ENCODE measurements at regions not wholly inside any gene's neighbourhood (a gene's known extent, or its start where the extent isn't known, plus 50 kb on each side); places are given as distances from the start of the nearest gene placed in this dataset.

DNA sequence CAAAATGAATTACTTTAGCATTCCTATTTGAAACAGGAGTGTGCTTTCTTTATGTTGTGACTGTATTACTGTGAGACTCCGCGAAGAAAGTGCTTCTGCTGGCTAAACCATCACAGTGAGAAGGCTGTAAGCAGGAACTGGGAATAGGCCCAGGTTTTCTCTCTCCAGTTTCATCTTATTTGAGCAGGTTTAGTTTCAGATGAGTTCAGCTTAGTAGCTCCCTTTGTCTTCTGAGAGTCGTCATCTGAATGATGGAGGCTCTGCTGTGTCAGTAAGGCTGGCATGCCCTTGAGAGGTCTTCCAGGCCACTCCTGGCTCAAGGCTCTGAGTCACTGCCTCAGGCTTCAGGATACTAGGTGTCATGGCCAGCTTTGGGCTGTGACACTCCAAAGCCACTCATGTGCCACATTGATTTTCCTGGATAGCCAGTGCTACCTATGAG, 205.6 kb upstream of the RGS6 start:
- no peak for ATAC-seq
- Mint-ChIP-seq H3K27me3 (no peaks in the 10 kb centered on the region), H3K27ac (no peak overlapping the region), H3K4me1 (peaks cover 5% of the 10 kb centered on the region), H3K4me3 (no peak overlapping the region), H3K9me3 (no peaks in the 10 kb centered on the region)
- DNase-seq: no peak

DNA sequence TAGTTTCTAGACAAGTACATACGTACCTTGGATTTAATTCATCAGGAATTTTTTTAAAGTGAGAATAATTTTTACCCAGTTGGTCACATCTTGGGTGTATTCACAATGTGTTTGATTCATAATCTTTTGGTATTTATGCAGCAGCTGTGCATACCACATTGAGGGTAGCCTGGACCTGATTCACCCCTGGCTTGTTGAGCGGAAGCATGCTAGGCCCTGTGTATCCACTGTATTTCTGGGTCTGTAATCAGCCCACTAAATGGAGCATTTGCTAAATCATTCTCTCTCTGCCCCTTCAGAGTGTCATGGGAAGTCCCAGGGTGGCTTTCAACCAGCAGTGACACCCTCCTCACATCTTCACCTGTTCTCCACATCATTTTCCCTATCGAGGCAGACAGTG, 203.8 kb upstream of the RGS6 start:
- H3K27ac Mint-ChIP-seq: no peak overlapping the region
- no peaks in the 10 kb centered on the region for H3K9me3 Mint-ChIP-seq
- no peak overlapping the region for H3K4me3 Mint-ChIP-seq
- DNase-seq (no peak), ATAC-seq (no peak)
- H3K27me3 Mint-ChIP-seq: no peaks in the 10 kb centered on the region
- peaks cover 5% of the 10 kb centered on the region for H3K4me1 Mint-ChIP-seq

GRCh38 chr14:71729596-71729995, 202.6 kb upstream of the RGS6 start:
- Mint-ChIP-seq H3K27me3 (no peaks in the 10 kb centered on the region), H3K27ac (peak overlapping the region in 1 of 2 donors; percentile 23), H3K4me1 (peaks cover 5% of the 10 kb centered on the region), H3K9me3 (no peaks in the 10 kb centered on the region), H3K4me3 (no peak overlapping the region)
- DNase-seq (no peak), ATAC-seq (no peak)

DNA sequence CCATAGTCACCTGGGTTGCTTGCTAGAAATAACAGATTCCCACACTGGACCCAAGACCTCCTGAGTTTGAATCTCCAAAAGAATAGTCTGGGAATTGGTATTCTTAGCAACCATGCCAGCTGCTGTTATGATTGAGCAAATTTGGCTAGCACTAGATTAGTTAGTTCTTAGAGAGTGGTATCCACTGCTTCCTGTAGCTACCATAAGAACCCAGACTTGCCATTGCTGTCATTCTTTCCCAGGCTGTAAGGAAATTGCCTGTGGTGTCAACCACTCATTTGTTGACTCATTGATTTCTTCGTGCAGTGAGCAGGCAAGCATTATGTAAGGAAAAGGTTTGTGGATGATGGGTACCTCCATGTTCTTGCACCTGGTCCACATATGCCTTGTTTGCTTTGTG, 201.8 kb upstream of the RGS6 start:
- no peak overlapping the region for H3K27ac Mint-ChIP-seq
- no peak for DNase-seq
- ATAC-seq: no peak
- no peaks in the 10 kb centered on the region for H3K27me3 Mint-ChIP-seq
- peaks cover 5% of the 10 kb centered on the region for H3K4me1 Mint-ChIP-seq
- H3K9me3 Mint-ChIP-seq: no peaks in the 10 kb centered on the region
- H3K4me3 Mint-ChIP-seq: no peak overlapping the region

- no peak for ATAC-seq
- Mint-ChIP-seq H3K27me3 (no peaks in the 10 kb centered on the region), H3K9me3 (no peaks in the 10 kb centered on the region), H3K4me1 (no peaks in the 10 kb centered on the region), H3K4me3 (no peak overlapping the region), H3K27ac (no peak overlapping the region)
- no peak for DNase-seq
Measured at GRCh38 chr14:71731096-71731495, 201.1 kb upstream of the RGS6 start.

DNA sequence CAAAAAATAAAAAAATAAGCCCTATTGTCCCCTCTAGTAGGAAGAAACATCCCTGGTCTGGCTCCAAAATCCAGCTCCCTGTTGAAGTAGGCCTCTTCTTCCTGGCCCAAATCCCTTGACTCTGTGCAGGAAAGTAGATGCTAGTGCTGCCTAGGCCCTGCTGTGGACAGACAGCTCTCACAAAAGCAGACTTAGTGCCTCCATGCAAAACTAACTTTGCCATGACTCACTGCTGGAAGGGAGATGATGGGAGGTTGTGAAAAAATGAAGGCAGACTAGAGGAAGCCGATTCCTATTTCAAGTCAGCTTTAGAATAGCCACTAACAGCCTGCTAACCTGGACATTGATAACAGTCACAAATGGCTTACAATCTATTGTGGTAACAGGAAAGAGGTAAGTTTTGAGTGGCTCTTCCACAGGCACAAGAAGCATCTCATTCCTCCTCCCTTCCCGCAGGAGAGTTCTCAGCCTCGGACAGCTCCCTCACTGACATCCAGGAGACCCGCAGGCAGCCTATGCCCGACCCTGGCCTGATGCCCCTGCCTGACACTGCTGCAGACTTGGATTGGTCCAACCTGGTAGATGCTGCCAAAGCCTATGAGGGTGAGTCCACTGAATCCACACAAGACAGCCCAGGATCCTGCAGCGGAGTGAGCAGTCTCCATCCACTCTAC, 198.9 kb upstream of the RGS6 start:
- Mint-ChIP-seq H3K27me3 (no peaks in the 10 kb centered on the region), H3K9me3 (no peaks in the 10 kb centered on the region), H3K4me3 (no peak overlapping the region), H3K4me1 (no peaks in the 10 kb centered on the region), H3K27ac (peak overlapping the region in 1 of 2 donors; percentile 79)
- no peak for DNase-seq
- ATAC-seq: no peak

DNA sequence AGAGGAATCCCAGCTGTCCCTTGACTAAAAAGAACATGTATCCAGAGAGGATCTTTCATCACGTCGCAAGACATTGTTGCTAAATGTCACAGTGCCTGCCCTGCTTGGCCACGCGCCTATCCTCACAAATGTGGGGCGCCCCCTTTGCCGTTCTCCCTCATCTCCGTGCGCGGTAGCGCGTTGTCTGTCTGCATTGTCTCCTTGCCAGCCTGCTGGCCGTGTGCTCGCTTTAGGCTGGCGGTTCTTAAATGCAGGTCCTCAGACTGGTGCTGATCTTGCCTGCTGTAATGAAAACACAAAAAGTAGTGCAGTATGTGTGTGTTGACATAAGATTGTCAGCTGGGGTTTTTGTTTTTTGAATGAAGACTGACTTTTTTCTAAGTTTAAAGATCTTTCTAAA, 198.2 kb upstream of the RGS6 start:
- H3K4me3 Mint-ChIP-seq: no peak overlapping the region
- H3K27me3 Mint-ChIP-seq: no peaks in the 10 kb centered on the region
- H3K9me3 Mint-ChIP-seq: no peaks in the 10 kb centered on the region
- H3K4me1 Mint-ChIP-seq: no peaks in the 10 kb centered on the region
- DNase-seq (no peak), ATAC-seq (no peak)
- H3K27ac Mint-ChIP-seq: no peak overlapping the region

GRCh38 chr14:71734885-71735284, 197.3 kb upstream of the RGS6 start:
- no peak overlapping the region for H3K4me3 Mint-ChIP-seq
- no peak for ATAC-seq
- DNase-seq: no peak
- H3K9me3 Mint-ChIP-seq: no peaks in the 10 kb centered on the region
- no peak overlapping the region for H3K27ac Mint-ChIP-seq
- no peaks in the 10 kb centered on the region for H3K4me1 Mint-ChIP-seq
- H3K27me3 Mint-ChIP-seq: no peaks in the 10 kb centered on the region

DNA sequence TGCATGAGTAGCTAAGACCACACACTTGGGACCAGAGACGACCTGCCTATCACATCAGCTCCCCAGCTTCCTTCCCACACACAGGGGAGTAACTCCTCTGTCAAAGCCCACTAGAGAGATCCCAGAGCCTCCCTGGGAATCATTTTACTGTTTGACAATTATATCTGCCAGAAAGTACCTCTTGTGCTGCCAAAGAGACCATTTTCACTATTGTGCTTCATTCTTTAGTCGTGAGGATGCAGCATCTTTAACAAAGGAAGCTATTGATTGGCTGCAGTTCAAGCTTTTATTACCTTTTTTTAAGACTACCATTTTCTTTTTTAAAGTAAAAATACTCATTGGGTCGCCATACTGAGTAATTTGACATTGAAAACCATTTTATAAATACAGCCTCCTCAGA, 194.5 kb upstream of the RGS6 start:
- Mint-ChIP-seq H3K27ac (peak overlapping the region in 1 of 2 donors; percentile 7), H3K4me1 (no peaks in the 10 kb centered on the region), H3K4me3 (no peak overlapping the region), H3K27me3 (no peaks in the 10 kb centered on the region), H3K9me3 (no peaks in the 10 kb centered on the region)
- no peak for DNase-seq
- ATAC-seq: no peak

DNA sequence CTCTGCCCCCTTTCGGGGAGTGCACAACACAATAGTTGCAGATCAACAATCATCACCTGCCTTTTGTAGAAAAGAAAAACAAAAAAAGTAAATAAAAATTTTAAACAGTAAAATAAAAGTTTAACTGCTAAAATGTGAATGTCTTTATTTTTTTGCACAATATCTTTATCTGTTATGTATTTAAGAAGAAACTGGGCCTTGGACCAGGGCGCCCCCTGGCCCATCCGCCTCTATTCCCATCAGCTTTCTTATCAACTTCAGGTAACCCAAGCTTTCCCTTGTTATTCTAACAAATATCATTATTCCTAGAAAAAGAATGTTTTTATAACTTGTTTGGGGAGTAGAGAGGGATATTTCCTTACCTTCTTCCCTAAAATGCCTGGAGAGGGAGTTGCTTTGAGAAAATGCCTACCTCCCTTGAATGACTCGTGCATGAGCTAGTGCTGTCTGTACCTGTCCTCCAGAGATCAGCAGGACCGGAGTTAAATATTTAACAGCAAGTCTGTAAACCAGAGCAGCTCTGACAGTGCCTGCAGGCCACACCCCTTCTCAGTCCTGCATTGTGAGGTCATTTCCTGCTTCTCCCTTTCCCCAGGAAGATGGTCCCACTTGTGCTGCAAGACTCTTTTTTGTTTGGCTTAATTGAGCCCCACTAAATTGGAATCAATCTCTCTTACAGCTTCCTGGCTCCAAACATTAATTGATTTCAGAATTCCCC, 192.8 kb upstream of the RGS6 start:
- Mint-ChIP-seq H3K4me1 (no peaks in the 10 kb centered on the region), H3K27ac (peak overlapping the region; percentile 42 to 77), H3K4me3 (no peak overlapping the region), H3K9me3 (no peaks in the 10 kb centered on the region), H3K27me3 (no peaks in the 10 kb centered on the region)
- ATAC-seq: no peak
- DNase-seq: no peak

- DNase-seq (no peak), ATAC-seq (no peak)
- Mint-ChIP-seq H3K27ac (no peak overlapping the region), H3K9me3 (peaks cover 0 to 3% of the 10 kb centered on the region in 2 donors), H3K4me1 (no peaks in the 10 kb centered on the region), H3K4me3 (no peak overlapping the region), H3K27me3 (no peaks in the 10 kb centered on the region)
Measured at GRCh38 chr14:71741241-71741640, 191.0 kb upstream of the RGS6 start.

- H3K27me3 Mint-ChIP-seq: no peaks in the 10 kb centered on the region
- H3K4me1 Mint-ChIP-seq: no peaks in the 10 kb centered on the region
- no peak overlapping the region for H3K4me3 Mint-ChIP-seq
- DNase-seq: no peak
- H3K9me3 Mint-ChIP-seq: peaks cover 0 to 5% of the 10 kb centered on the region in 2 donors
- no peak for ATAC-seq
- H3K27ac Mint-ChIP-seq: no peak overlapping the region
Measured at GRCh38 chr14:71742485-71742884, 189.7 kb upstream of the RGS6 start.

GRCh38 chr14:71745072-71745471, 187.2 kb upstream of the RGS6 start:
- ATAC-seq: no peak
- DNase-seq: no peak
- H3K4me1 Mint-ChIP-seq: no peaks in the 10 kb centered on the region
- H3K4me3 Mint-ChIP-seq: no peak overlapping the region
- H3K27ac Mint-ChIP-seq: no peak overlapping the region
- no peaks in the 10 kb centered on the region for H3K27me3 Mint-ChIP-seq
- H3K9me3 Mint-ChIP-seq: peaks cover 13 to 17% of the 10 kb centered on the region in 2 donors

DNA sequence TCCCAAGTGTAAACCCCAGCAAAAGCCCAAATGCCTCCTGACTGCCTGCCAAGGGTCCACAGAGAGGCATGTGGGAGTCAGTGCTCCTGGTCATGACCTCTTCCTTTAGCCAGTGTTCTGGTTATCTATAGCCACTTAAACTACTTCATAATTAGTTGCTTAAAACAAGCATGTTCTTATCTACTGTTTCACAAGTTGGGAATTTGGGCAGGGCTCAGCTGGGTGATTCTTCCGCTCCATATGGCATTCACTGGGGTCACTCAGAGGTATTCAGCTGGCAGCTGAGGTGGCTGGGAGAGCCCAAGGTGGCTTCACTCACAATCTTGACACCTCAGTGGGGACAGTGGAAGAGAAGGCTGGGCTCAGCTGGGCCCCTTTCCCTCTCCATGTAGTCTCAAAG, 184.0 kb upstream of the RGS6 start:
- Mint-ChIP-seq H3K27me3 (peaks cover 8% of the 10 kb centered on the region), H3K4me1 (peaks cover 6% of the 10 kb centered on the region), H3K4me3 (no peak overlapping the region), H3K27ac (no peak overlapping the region), H3K9me3 (peaks cover 13 to 17% of the 10 kb centered on the region in 2 donors)
- DNase-seq (no peak), ATAC-seq (no peak)

DNA sequence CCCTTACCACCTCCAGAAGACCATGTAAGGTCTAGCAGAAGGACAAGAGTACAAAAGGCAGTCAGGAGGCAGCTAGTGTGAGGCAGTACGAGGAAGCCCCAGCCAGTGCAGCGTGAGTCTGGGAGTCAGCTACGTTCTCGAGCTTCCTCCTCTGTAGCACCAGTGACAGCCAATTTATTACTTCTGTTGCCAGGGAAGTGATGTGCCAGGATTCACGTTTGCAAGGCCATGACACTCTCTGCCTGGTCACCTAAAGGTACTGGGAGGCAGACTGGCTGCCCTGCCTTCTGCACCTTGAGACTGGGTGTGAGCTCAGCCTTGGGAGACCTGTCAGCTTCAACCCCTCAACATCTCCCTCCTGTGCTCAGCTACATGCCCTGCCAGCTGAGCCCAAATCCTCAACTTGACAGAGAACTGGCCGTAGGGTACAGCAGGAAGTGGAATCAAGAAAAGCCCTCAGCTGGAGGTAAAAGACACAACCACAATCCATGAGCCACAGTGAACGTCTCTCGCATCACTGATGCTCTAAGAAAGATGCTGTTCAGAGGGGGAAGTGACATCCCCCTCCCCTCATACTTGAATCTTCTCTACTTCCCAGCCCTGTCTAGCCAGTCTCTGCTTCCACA, 182.5 kb upstream of the RGS6 start:
- Mint-ChIP-seq H3K9me3 (peaks cover 13 to 17% of the 10 kb centered on the region in 2 donors), H3K4me3 (no peak overlapping the region), H3K27ac (no peak overlapping the region), H3K4me1 (peaks cover 8% of the 10 kb centered on the region), H3K27me3 (peaks cover 8% of the 10 kb centered on the region)
- ATAC-seq: peak; percentile 46
- DNase-seq: no peak

DNA sequence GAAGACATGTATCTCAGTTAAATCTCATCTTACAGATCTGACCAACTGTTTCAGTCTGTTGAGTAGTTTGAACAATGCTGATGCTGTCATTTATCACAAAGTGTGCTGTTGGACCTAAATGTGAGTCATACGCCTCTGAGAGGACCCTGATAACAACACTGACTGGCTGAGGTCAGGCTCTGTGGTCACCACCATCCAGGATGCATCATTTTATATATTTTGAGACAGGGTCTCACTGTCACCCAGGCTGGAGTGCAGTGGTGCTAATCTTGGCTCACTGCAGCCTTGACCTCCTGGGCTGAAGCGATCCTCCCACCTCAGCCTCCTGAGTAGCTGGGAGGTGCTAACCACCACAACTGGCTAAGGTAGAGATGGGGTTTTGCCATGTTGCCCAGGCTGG, 181.0 kb upstream of the RGS6 start:
- no peak overlapping the region for H3K4me3 Mint-ChIP-seq
- ATAC-seq: peak; percentile 85

More for the DNA sequence above, 181.0 kb upstream of the RGS6 start:
- peaks cover 9 to 17% of the 10 kb centered on the region in 2 donors for H3K9me3 Mint-ChIP-seq
- DNase-seq: no peak
- peaks cover 8% of the 10 kb centered on the region for H3K4me1 Mint-ChIP-seq
- peaks cover 8% of the 10 kb centered on the region for H3K27me3 Mint-ChIP-seq
- H3K27ac Mint-ChIP-seq: no peak overlapping the region
